Common myeloid progenitor, CD34-positive (primary cell): ENCODE measurements at regions not wholly inside any gene's neighbourhood (a gene's known extent, or its start where the extent isn't known, plus 50 kb on each side); places are given as distances from the start of the nearest gene placed in this dataset.
"Not testable (repeated sequence)": the region's sequence is repeated elsewhere in the genome, so short reads cannot be mapped to it uniquely, and the experiment has no call there.

Experiments used
- CTCF ChIA-PET: fragments of 350-600 bp; sonication (Branson Sonifier 250); formaldehyde crosslinking; loops from one replicate; lab custom pipeline; 2021; ENCODE audit warnings: antibody characterized with exemption; lab: Charles Lee
- POLR2A ChIA-PET: fragments of 350-600 bp; sonication (Branson Sonifier 250); formaldehyde crosslinking; loops from one replicate; lab custom pipeline; 2021; ENCODE audit warnings: antibody characterized with exemption; lab: Charles Lee
- DNase-seq, 3 donors: peaks; one replicate each; pipeline versions ENCODE4 v3.0.0 to v3.0.0-alpha.2; 2013
- H3K27ac ChIP-seq, 2 experiments: 1 replicate in 1 of 2; 2 replicates in 1 of 2; pipeline ENCODE4 v1.7.0; 2013; ENCODE audit warnings: inconsistent platforms in 2 of 2, low read length in 2 of 2, mild to moderate bottlenecking in 2 of 2, low read depth in 1 of 2, moderate library complexity in 1 of 2; ENCODE audit not compliant: severe bottlenecking in 2 of 2, insufficient read depth in 1 of 2, poor library complexity in 1 of 2
- H3K27me3 ChIP-seq, 5 experiments: replicated peaks in 2 of 5; 1 replicate in 3 of 5; 2 replicates in 2 of 5; pipeline versions ENCODE4 v1.6.1 to v1.7.0; 2013; ENCODE audit warnings: low read length in 4 of 5, mild to moderate bottlenecking in 2 of 5, moderate library complexity in 2 of 5, inconsistent platforms in 1 of 5; ENCODE audit not compliant: insufficient read depth in 5 of 5, control insufficient read depth in 4 of 5
- H3K36me3 ChIP-seq, 4 experiments: 1 replicate in 2 of 4; 2 replicates in 2 of 4; pipeline versions ENCODE4 v1.6.1 to v1.7.0; 2013; ENCODE audit warnings: low read length in 3 of 4, control low read depth in 1 of 4, mild to moderate bottlenecking in 1 of 4; ENCODE audit not compliant: control insufficient read depth in 4 of 4, insufficient read depth in 4 of 4
- H3K4me1 ChIP-seq, 4 experiments: 1 replicate in 3 of 4; 2 replicates in 1 of 4; pipeline versions ENCODE4 v1.6.1 to v1.7.1; 2013; ENCODE audit warnings: low read length in 3 of 4, mild to moderate bottlenecking in 3 of 4, control low read depth in 1 of 4, inconsistent platforms in 1 of 4, moderate library complexity in 1 of 4; ENCODE audit not compliant: control insufficient read depth in 4 of 4, insufficient read depth in 4 of 4; ENCODE audit errors: control extremely low read depth in 1 of 4
- H3K4me3 ChIP-seq, 7 experiments: 1 replicate in 4 of 7; 2 replicates in 3 of 7; pipeline versions ENCODE4 v1.5.1 to v1.7.0; 2013; ENCODE audit warnings: mild to moderate bottlenecking in 7 of 7, low read length in 6 of 7, moderate library complexity in 6 of 7, inconsistent platforms in 2 of 7, low read depth in 2 of 7, control low read depth in 1 of 7; ENCODE audit not compliant: insufficient read depth in 4 of 7, control insufficient read depth in 1 of 7; ENCODE audit errors: extremely low read depth in 1 of 7
- H3K9me3 ChIP-seq, 5 experiments: 1 replicate in 4 of 5; 2 replicates in 1 of 5; pipeline versions ENCODE4 v1.6.1 to v1.7.1; 2013; ENCODE audit warnings: low read length in 4 of 5, mild to moderate bottlenecking in 2 of 5, inconsistent platforms in 1 of 5, low read depth in 1 of 5, moderate library complexity in 1 of 5; ENCODE audit not compliant: control insufficient read depth in 4 of 5, insufficient read depth in 2 of 5; ENCODE audit errors: control extremely low read depth in 1 of 5
- WGBS: methylation state at CpG from one replicate; pipeline ENCODE4 v1.1.5; 2013; ENCODE audit not compliant: insufficient coverage; 5-methylcytosine and 5-hydroxymethylcytosine counted together

- H3K36me3 ChIP-seq, CTCF ChIA-PET, H3K9me3 ChIP-seq, H3K27ac ChIP-seq, DNase-seq, POLR2A ChIA-PET, H3K27me3 ChIP-seq, H3K4me1 ChIP-seq, H3K4me3 ChIP-seq: not testable (repeated sequence)
- 100% methylated on average over 1 of the region's 4 CpGs for WGBS
Observed at GRCh38 chr2:95767531-95767930, 175.7 kb downstream of the TRIM43 start.

DNA sequence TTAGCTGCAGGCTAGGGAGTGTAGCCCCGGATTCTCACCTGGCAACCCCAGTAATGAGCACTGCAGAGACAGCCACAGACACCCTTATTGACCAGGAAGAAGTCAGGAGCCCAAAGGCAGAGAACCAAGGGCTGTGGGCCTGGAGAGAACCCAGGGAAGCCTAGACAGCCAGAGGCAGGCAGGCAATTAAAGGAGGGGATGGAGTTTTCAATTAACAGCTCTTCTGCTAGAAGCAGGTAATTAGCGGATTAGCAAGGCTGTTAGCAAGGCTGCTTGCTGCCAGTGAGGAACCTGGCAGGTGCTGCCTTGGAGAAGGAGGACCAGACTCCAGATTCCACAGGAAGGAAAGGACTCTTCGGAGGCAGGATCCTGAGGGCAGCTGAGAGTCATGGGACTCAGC lies 176.1 kb downstream of the TRIM43 start:
- H3K27ac ChIP-seq, H3K4me1 ChIP-seq: not testable (repeated sequence)
- 100% methylated on average over 1 of the region's 3 CpGs for WGBS

DNA sequence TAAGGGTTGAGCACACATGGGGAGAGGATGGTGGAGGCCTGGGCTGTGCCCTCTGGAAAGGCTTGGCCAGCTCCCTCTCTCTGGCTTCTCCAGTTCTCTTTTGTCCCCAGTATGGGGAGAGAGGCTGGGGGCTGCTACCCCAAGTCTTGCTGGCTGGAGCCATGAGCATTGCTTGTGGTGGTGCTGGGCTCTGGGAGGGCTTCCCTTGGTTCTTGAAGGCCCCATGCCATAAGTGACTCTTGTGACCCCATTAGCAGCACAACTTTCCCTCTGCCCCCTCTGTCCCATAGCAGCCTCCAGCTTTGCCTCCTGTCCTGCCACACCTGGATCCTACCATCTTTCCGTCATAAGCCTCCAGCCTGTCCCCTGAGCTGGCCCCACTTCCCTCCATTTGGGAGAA lies 177.5 kb downstream of the TRIM43 start:
- H3K9me3 ChIP-seq, H3K4me1 ChIP-seq, POLR2A ChIA-PET, H3K27me3 ChIP-seq, CTCF ChIA-PET, H3K36me3 ChIP-seq, H3K4me3 ChIP-seq, DNase-seq, H3K27ac ChIP-seq: not testable (repeated sequence)
- WGBS, result no CpG with 5 or more reads among the region's 1 CpG

More for the DNA sequence above, 176.1 kb downstream of the TRIM43 start:
- H3K4me3 ChIP-seq, H3K9me3 ChIP-seq, POLR2A ChIA-PET, DNase-seq, H3K27me3 ChIP-seq, CTCF ChIA-PET, H3K36me3 ChIP-seq: not testable (repeated sequence)

DNA sequence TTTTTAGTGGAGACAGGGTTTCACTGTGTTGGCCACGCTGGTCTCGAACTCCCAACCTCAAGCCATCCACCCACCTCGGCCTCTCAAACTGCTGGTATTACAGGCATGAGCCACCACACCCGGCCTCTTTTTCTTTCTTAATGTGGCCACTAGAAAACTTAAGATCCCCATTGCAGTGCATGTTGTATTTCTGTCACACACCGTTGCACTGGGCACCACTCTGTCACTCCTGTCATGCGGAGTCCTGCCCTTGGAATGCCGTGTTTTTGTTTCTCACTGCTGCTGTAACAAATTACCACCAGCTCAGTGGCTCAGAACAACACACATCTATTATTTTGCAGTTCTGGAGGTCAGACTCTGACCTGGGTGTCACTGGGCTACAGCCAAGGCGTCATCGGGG lies 178.9 kb downstream of the TRIM43 start:
- H3K27me3 ChIP-seq, H3K9me3 ChIP-seq, H3K27ac ChIP-seq, H3K4me1 ChIP-seq, H3K4me3 ChIP-seq, DNase-seq, H3K36me3 ChIP-seq, CTCF ChIA-PET, POLR2A ChIA-PET: not testable (repeated sequence)
- no CpG with 5 or more reads among the region's 9 CpGs for WGBS

DNA sequence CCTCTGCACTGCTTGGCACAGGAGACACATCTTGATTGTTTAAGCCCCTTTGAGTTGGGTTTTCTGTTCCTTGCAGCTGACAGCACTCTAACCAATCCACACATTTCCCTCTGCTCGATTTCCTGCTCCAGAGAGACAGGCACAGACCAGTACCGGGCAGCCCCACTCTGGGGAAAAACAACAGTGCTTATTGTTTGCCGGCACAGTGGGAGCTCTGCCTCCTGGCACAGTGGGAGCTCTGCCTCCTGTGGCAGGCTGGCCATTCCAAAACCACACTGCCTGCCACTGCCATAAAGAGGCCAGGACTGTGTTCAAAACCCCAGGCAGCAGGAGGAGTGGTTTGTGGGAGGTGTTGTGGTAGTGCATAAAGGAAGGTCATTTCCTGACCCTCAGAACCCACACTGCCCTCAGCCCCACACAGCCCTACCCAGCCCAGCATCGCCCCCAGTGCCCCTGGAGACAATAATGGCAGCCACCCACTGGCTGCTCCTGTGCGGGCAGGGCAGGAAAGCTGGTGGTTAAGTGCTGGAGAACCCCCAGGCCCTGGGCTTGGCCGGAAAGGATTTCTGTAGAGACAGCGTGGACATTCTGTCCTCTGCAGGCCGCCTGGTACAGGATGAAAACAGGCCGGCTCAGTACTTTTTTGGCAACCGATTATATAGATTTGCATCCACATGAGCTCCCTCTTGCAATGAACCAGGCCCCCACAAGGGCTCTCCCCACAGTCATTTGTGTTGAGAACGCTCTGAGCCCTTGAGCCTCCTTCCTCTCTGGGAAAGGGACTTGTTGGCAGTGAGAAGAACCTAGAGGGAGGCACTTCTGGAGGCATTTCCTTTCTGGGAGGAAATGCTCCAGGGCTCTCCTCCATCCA lies 182.8 kb downstream of the TRIM43 start:
- H3K4me3 ChIP-seq, H3K27ac ChIP-seq, H3K27me3 ChIP-seq, POLR2A ChIA-PET, H3K36me3 ChIP-seq, H3K4me1 ChIP-seq, CTCF ChIA-PET, DNase-seq, H3K9me3 ChIP-seq: not testable (repeated sequence)
- WGBS, result no CpG with 5 or more reads among the region's 11 CpGs

DNA sequence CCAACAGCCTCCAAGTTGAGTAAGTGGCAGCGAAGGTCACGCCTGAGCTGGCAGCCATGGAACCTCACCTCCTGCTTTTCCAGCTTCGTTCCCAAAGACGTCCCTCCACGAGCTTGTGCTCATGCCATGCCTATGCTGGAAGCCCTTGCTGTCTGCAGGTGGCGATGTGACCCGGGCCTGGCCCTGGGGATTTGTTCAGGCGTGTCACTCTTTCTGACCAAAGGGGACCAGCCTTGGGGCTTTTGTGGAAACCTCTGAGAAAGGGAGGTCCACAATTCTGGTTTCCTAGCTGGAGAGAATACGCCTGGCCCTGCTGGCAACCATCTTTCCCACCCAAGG lies 183.4 kb downstream of the TRIM43 start:
- not testable (repeated sequence) for H3K27ac ChIP-seq, DNase-seq
- no CpG with 5 or more reads among the region's 9 CpGs for WGBS

More for the DNA sequence above, 183.4 kb downstream of the TRIM43 start:
- POLR2A ChIA-PET, H3K4me3 ChIP-seq, H3K4me1 ChIP-seq, H3K27me3 ChIP-seq, H3K36me3 ChIP-seq, CTCF ChIA-PET, H3K9me3 ChIP-seq: not testable (repeated sequence)
